Astrocyte (in vitro differentiated cells and primary cell): ENCODE measurements at regions not wholly inside any gene's neighbourhood (a gene's known extent, or its start where the extent isn't known, plus 50 kb on each side); places are given as distances from the start of the nearest gene placed in this dataset.

ENCODE experiments used
- DNase-seq: peaks from one replicate; pipeline ENCODE4 v3.0.0-alpha.2; 2010; ENCODE audit warnings: low read depth
- FAIRE-seq: peaks from 2 replicates; lab custom pipeline; 2011; peaks lifted over from hg19 to GRCh38; lab: Jason Lieb, UNC
- H2AFZ ChIP-seq: 2 replicates; pipeline ENCODE4 v1.6.0; 2012; ENCODE audit warnings: low read depth, low read length, inconsistent platforms
- H3K27ac ChIP-seq: 2 replicates; pipeline ENCODE4 v1.5.1; 2011; ENCODE audit warnings: low read depth, low read length, inconsistent platforms
- H3K27me3 ChIP-seq: 2 replicates; pipeline ENCODE4 v1.6.0; 2011; ENCODE audit warnings: low read length, inconsistent platforms; ENCODE audit not compliant: insufficient read depth
- H3K36me3 ChIP-seq: 2 replicates; pipeline ENCODE4 v1.5.1; 2011; ENCODE audit warnings: low read length, inconsistent platforms; ENCODE audit not compliant: insufficient read depth
- H3K4me1 ChIP-seq: 2 replicates; pipeline ENCODE4 v1.5.1; 2011; ENCODE audit warnings: low read length, inconsistent platforms; ENCODE audit not compliant: insufficient read depth
- H3K4me2 ChIP-seq: 2 replicates; pipeline ENCODE4 v1.6.0; 2012; ENCODE audit warnings: low read length, inconsistent platforms
- H3K4me3 ChIP-seq: 2 replicates; pipeline ENCODE4 v1.5.1; 2011; ENCODE audit warnings: low read depth, mild to moderate bottlenecking, low read length, inconsistent platforms; ENCODE audit not compliant: insufficient read depth
- H3K79me2 ChIP-seq: 2 replicates; pipeline ENCODE4 v1.6.0; 2012; ENCODE audit warnings: mild to moderate bottlenecking, low read length, inconsistent platforms; ENCODE audit not compliant: insufficient read depth
- H3K9ac ChIP-seq: 2 replicates; pipeline ENCODE4 v1.6.0; 2012; ENCODE audit warnings: mild to moderate bottlenecking, low read length, inconsistent platforms
- H3K9me3 ChIP-seq: 2 replicates; pipeline ENCODE4 v1.5.1; 2012; ENCODE audit warnings: low read depth, mild to moderate bottlenecking, low read length, inconsistent platforms; ENCODE audit not compliant: insufficient read depth
- H4K20me1 ChIP-seq: 2 replicates; pipeline ENCODE4 v1.6.0; 2012; ENCODE audit warnings: low read length, inconsistent platforms; ENCODE audit not compliant: insufficient read depth
- H3K27ac Mint-ChIP-seq: one replicate; pipeline ENCODE4 v1.8.0; 2021; ENCODE audit warnings: mild to moderate bottlenecking, mixed read lengths; ENCODE audit not compliant: unreplicated experiment
- H3K27me3 Mint-ChIP-seq: one replicate; pipeline ENCODE4 v1.8.0; 2021; ENCODE audit warnings: low read depth, mixed read lengths; ENCODE audit not compliant: unreplicated experiment
- H3K36me3 Mint-ChIP-seq: one replicate; pipeline ENCODE4 v1.8.0; 2021; ENCODE audit warnings: low read depth, mixed read lengths; ENCODE audit not compliant: unreplicated experiment
- H3K4me1 Mint-ChIP-seq: one replicate; pipeline ENCODE4 v1.8.0; 2021; ENCODE audit warnings: low read depth, mixed read lengths; ENCODE audit not compliant: unreplicated experiment
- H3K4me3 Mint-ChIP-seq: one replicate; pipeline ENCODE4 v1.8.0; 2021; ENCODE audit warnings: mild to moderate bottlenecking, moderate library complexity, mixed read lengths; ENCODE audit not compliant: unreplicated experiment
- H3K9me3 Mint-ChIP-seq: one replicate; pipeline ENCODE4 v1.8.0; 2021; ENCODE audit warnings: mild to moderate bottlenecking, mixed read lengths; ENCODE audit not compliant: unreplicated experiment
- CTCF ChIP-seq: IDR thresholded peaks from 2 replicates; pipeline ENCODE4 v1.5.1; 2011; ENCODE audit warnings: low read depth, mild to moderate bottlenecking, inconsistent platforms, low read length, moderate library complexity; ENCODE audit not compliant: insufficient read depth
- EZH2 ChIP-seq: IDR thresholded peaks from 2 replicates; pipeline ENCODE4 v1.6.1; 2012; ENCODE audit warnings: mild to moderate bottlenecking, low read length, inconsistent platforms; ENCODE audit not compliant: insufficient read depth

- Mint-ChIP-seq H3K4me3 (no peak overlapping the region), H3K27me3 (peaks cover 39% of the 10 kb centered on the region), H3K27ac (no peak overlapping the region), H3K9me3 (no peaks in the 10 kb centered on the region), H3K36me3 (peaks cover 3% of the 10 kb centered on the region), H3K4me1 (no peaks in the 10 kb centered on the region)
- Histone ChIP-seq H3K79me2 (no peaks in the 10 kb centered on the region), H3K4me2 (no peak overlapping the region), H3K27ac (no peak overlapping the region), H4K20me1 (no peaks in the 10 kb centered on the region), H3K9ac (no peak overlapping the region), H3K27me3 (peaks cover 5% of the 10 kb centered on the region), H3K4me3 (no peak overlapping the region), H3K36me3 (no peaks in the 10 kb centered on the region), H3K9me3 (no peaks in the 10 kb centered on the region), H2AFZ (no peak overlapping the region), H3K4me1 (no peaks in the 10 kb centered on the region)
- no peak for TF ChIP-seq EZH2
- TF ChIP-seq CTCF, result no peak
- FAIRE-seq, result no peak
- no peak for DNase-seq
Observed at GRCh38 chr11:129614256-129614944, 201.2 kb upstream of the TMEM45B start.

GRCh38 chr11:129618046-129618569 is 197.5 kb upstream of the TMEM45B start:
- Histone ChIP-seq H3K9ac (no peak overlapping the region), H3K4me3 (no peak overlapping the region), H4K20me1 (no peaks in the 10 kb centered on the region), H3K79me2 (no peaks in the 10 kb centered on the region), H3K4me2 (no peak overlapping the region), H3K27ac (no peak overlapping the region), H3K36me3 (no peaks in the 10 kb centered on the region), H3K4me1 (no peaks in the 10 kb centered on the region), H3K27me3 (peaks cover 10% of the 10 kb centered on the region), H3K9me3 (no peaks in the 10 kb centered on the region), H2AFZ (no peak overlapping the region)
- peak; percentile 25 for TF ChIP-seq EZH2
- no peak for TF ChIP-seq CTCF
- no peak for DNase-seq
- Mint-ChIP-seq H3K9me3 (peaks cover 2% of the 10 kb centered on the region), H3K4me1 (no peaks in the 10 kb centered on the region), H3K27me3 (peaks cover 32% of the 10 kb centered on the region), H3K27ac (no peak overlapping the region), H3K36me3 (peaks cover 3% of the 10 kb centered on the region), H3K4me3 (no peak overlapping the region)
- no peak for FAIRE-seq
